NCI-H2227 (cell line): ENCODE measurements at regions not wholly inside any gene's neighbourhood (a gene's known extent, or its start where the extent isn't known, plus 50 kb on each side); places are given as distances from the start of the nearest gene placed in this dataset.
"Not testable (repeated sequence)": the region's sequence is repeated elsewhere in the genome, so short reads cannot be mapped to it uniquely, and the experiment has no call there.

Experiments used
- DNase-seq: peaks from one replicate; lab custom pipeline; 2025; ENCODE audit not compliant: unreplicated experiment; lab: John Stamatoyannopoulos, UW

GRCh38 chr2:176997792-176998169 is 214.8 kb upstream of the HNRNPA3 start:
- no peak for DNase-seq

GRCh38 chr2:176999301-176999700 is 213.3 kb upstream of the HNRNPA3 start:
- DNase-seq: no peak

- DNase-seq: no peak
Measured at GRCh38 chr2:177000061-177000714, 212.4 kb upstream of the HNRNPA3 start.

GRCh38 chr2:177000715-177001072 is 211.9 kb upstream of the HNRNPA3 start:
- DNase-seq: no peak

- DNase-seq: no peak
Measured at GRCh38 chr2:177001334-177001733, 211.3 kb upstream of the HNRNPA3 start.

GRCh38 chr2:177002983-177003382 is 209.6 kb upstream of the HNRNPA3 start:
- DNase-seq: no peak

GRCh38 chr2:177007726-177008125 is 204.9 kb upstream of the HNRNPA3 start:
- not testable (repeated sequence) for DNase-seq

- not testable (repeated sequence) for DNase-seq
Measured at GRCh38 chr2:177008662-177009061, 203.9 kb upstream of the HNRNPA3 start.

- DNase-seq: no peak
Measured at GRCh38 chr2:177010146-177010545, 202.4 kb upstream of the HNRNPA3 start.

GRCh38 chr2:177010861-177011260 is 201.7 kb upstream of the HNRNPA3 start:
- DNase-seq: no peak

GRCh38 chr2:177014946-177015345 is 197.6 kb upstream of the HNRNPA3 start:
- no peak for DNase-seq

GRCh38 chr2:177015356-177015923 is 197.2 kb upstream of the HNRNPA3 start:
- DNase-seq: no peak

- DNase-seq: no peak
Measured at GRCh38 chr2:177020524-177021119, 192.0 kb upstream of the HNRNPA3 start.

GRCh38 chr2:177021706-177022343 is 190.8 kb upstream of the HNRNPA3 start:
- no peak for DNase-seq

- DNase-seq: peak; percentile 30
Measured at GRCh38 chr2:177024765-177025164, 187.8 kb upstream of the HNRNPA3 start.

GRCh38 chr2:177026253-177026652 is 186.3 kb upstream of the HNRNPA3 start:
- DNase-seq: no peak

GRCh38 chr2:177026956-177027355 is 185.6 kb upstream of the HNRNPA3 start:
- DNase-seq: no peak

- no peak for DNase-seq
Measured at GRCh38 chr2:177028296-177028695, 184.3 kb upstream of the HNRNPA3 start.

- no peak for DNase-seq
Measured at GRCh38 chr2:177029075-177029474, 183.5 kb upstream of the HNRNPA3 start.

GRCh38 chr2:177029501-177029900 is 183.1 kb upstream of the HNRNPA3 start:
- DNase-seq: no peak

- DNase-seq: no peak
Measured at GRCh38 chr2:177029901-177030300, 182.7 kb upstream of the HNRNPA3 start.

- DNase-seq: peak; percentile 64
Measured at GRCh38 chr2:177030451-177031105, 182.0 kb upstream of the HNRNPA3 start.
